Ascending aorta (tissue), 2 donors: ENCODE measurements at regions not wholly inside any gene's neighbourhood (a gene's known extent, or its start where the extent isn't known, plus 50 kb on each side); places are given as distances from the start of the nearest gene placed in this dataset.

Source experiments
- DNase-seq, 2 donors: peaks; one replicate each; pipeline ENCODE4 v3.0.0-alpha.2; 2019; ENCODE audit warnings: low spot score in 2 of 2
- H3K27ac ChIP-seq, 2 donors: fragments of 200-600 bp; sonication (generic); one replicate each; pipeline ENCODE4 v1.5.1; 2016 to 2017; ENCODE audit warnings: mild to moderate bottlenecking in 1 of 2
- H3K27me3 ChIP-seq: fragments of 200-600 bp; sonication (generic); one replicate; pipeline ENCODE4 v1.5.1; 2017
- H3K36me3 ChIP-seq, 2 donors: fragments of 200-600 bp; sonication (generic); one replicate each; pipeline ENCODE4 v1.5.1; 2016
- H3K4me1 ChIP-seq, 2 donors: fragments of 200-600 bp; sonication (generic); one replicate each; pipeline ENCODE4 v1.5.1; 2016 to 2017; ENCODE audit warnings: mild to moderate bottlenecking in 1 of 2
- H3K4me3 ChIP-seq, 2 donors: fragments of 200-600 bp; sonication (generic); one replicate each; pipeline ENCODE4 v1.5.1; 2016 to 2017; ENCODE audit warnings: mild to moderate bottlenecking in 1 of 2
- H3K9me3 ChIP-seq, 2 donors: fragments of 200-600 bp; sonication (generic); one replicate each; pipeline ENCODE4 v1.5.1; 2016
- CTCF ChIP-seq, 3 experiments: fragments of 200-600 bp in 2 of 3; fragments of 450-650 bp in 1 of 3; sonication (generic) in 2 of 3; IDR thresholded peaks; one replicate each; pipeline ENCODE4 v1.5.1; 2016 to 2019; ENCODE audit warnings: antibody characterized with exemption in 3 of 3, mild to moderate bottlenecking in 1 of 3, moderate library complexity in 1 of 3
- intact Hi-C: fragments of 100-400 bp; cut with DNase I; formaldehyde crosslinking; loops from one replicate; pipeline ENCODE4 v1.15.1; 2023

GRCh38 chr2:145352484-145352883 lies 832.6 kb upstream of the ZEB2 start:
- H3K27me3 ChIP-seq, result no peaks in the 10 kb centered on the region
- H3K4me3 ChIP-seq, result no peak overlapping the region
- no peaks in the 10 kb centered on the region for H3K36me3 ChIP-seq
- intact Hi-C loops, result no loop called here
- H3K27ac ChIP-seq, result no peak overlapping the region
- TF ChIP-seq CTCF (IDR thresholded peaks at IDR 0.05), result no peak
- no peaks in the 10 kb centered on the region for H3K4me1 ChIP-seq
- no peak for DNase-seq
- no peaks in the 10 kb centered on the region for H3K9me3 ChIP-seq

GRCh38 chr2:145351864-145352425 lies 832.0 kb upstream of the ZEB2 start:
- no peak overlapping the region for H3K27ac ChIP-seq
- intact Hi-C loops, result no loop called here
- TF ChIP-seq CTCF (IDR thresholded peaks at IDR 0.05), result no peak
- no peaks in the 10 kb centered on the region for H3K36me3 ChIP-seq
- no peaks in the 10 kb centered on the region for H3K4me1 ChIP-seq
- DNase-seq, result no peak
- no peaks in the 10 kb centered on the region for H3K27me3 ChIP-seq
- no peak overlapping the region for H3K4me3 ChIP-seq
- no peaks in the 10 kb centered on the region for H3K9me3 ChIP-seq

- DNase-seq, result no peak
- intact Hi-C loops, result no loop called here
- Histone ChIP-seq H3K27me3 (no peaks in the 10 kb centered on the region), H3K36me3 (no peaks in the 10 kb centered on the region), H3K4me1 (no peaks in the 10 kb centered on the region), H3K4me3 (no peak overlapping the region), H3K9me3 (no peaks in the 10 kb centered on the region), H3K27ac (no peak overlapping the region)
- TF ChIP-seq CTCF (IDR thresholded peaks at IDR 0.05), result no peak
These were observed 830.1 kb upstream of the ZEB2 start for GRCh38 chr2:145350011-145350410.

GRCh38 chr2:145344076-145344724 lies 824.3 kb upstream of the ZEB2 start:
- no peaks in the 10 kb centered on the region for H3K27me3 ChIP-seq
- H3K4me1 ChIP-seq, result no peaks in the 10 kb centered on the region
- TF ChIP-seq CTCF (IDR thresholded peaks at IDR 0.05), result no peak
- no peak overlapping the region for H3K4me3 ChIP-seq
- H3K27ac ChIP-seq, result no peak overlapping the region
- no peaks in the 10 kb centered on the region for H3K36me3 ChIP-seq
- no peaks in the 10 kb centered on the region for H3K9me3 ChIP-seq
- DNase-seq, result no peak
- intact Hi-C loops, result no loop called here

- Histone ChIP-seq H3K27me3 (no peaks in the 10 kb centered on the region), H3K9me3 (no peaks in the 10 kb centered on the region), H3K36me3 (no peaks in the 10 kb centered on the region), H3K4me3 (no peak overlapping the region), H3K4me1 (no peaks in the 10 kb centered on the region), H3K27ac (no peak overlapping the region)
- DNase-seq, result no peak
- TF ChIP-seq CTCF (IDR thresholded peaks at IDR 0.05), result no peak
- intact Hi-C loops, result no loop called here
These were observed 823.4 kb upstream of the ZEB2 start for GRCh38 chr2:145343287-145343686.
